ENCODE measurements at regions not wholly inside any gene's neighbourhood (a gene's known extent, or its start where the extent isn't known, plus 50 kb on each side); places are given as distances from the start of the nearest gene placed in this dataset.

DNA sequence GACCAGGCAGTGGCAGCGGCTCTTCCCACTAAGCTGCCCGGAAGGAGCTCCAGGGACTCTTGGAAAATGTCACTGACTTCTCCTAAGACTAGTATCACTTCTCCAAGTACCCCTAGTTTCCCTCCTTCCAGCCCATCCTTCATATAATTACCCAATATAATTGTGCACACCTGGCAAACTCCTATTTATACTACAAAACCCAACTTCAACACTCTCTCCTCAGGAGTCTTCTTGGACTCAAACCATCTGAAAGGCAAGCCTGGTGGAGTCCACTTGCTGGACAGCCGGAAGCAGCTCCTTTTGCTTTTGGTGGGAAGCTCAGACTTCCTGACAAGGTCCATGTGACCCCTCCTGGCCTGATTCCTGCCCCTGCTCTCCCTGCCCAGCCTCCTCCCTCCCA is 955.9 kb downstream of the TBC1D22A start:
- BruUV-seq (replicated peaks): no TSS peak
- ATAC-seq: no peak
- CTCF ChIA-PET: no interaction called here

DNA sequence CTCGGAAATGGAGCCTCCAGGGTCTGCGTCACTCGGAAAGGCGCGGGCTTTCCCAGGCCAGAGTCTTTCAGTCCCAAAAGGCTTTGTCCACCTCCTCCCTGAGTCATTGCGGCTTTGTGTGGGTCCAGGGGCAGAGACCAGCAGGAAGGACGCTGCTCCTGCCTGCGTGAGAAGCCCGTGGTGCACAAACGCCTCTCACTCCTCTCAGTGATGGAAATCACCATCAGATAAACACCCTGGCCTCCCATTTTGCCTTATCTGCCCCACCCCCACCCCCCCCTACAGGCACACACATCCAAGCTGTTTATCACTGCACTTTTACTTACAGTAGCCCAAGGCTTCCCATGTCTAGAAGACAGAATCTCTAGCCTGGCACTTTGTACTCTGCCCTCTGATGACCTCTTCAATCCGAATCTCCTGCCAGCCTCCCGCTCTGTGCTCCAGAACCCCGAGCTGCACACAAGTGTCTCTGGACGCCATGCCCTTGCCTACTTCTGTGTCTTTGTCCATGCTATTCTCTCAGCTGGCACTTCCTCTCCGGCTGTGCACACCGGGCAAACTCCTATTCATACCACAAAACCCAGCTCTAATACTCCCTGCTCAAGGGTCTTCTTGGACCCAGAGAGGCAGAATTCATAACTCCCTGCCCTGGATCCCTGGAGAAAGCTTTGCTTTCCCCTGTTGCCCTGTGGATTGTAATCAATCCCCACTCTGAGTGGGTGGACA is 954.6 kb downstream of the TBC1D22A start:
- Histone ChIP-seq H3K79me2 (ENCODE audit: low read length) (no peaks in the 10 kb centered on the region), H3K36me3 (ENCODE audit: low read depth, low read length) (0 out of 2 replicates have a peak, but pooled peaks cover 3% of the 10 kb centered on the region), H3K4me1 (ENCODE audit: insufficient read depth, low read length) (no peaks in the 10 kb centered on the region), H4K20me1 (ENCODE audit: low read length) (no peaks in the 10 kb centered on the region), H3K9me2 (replicated peaks; ENCODE audit: low read length) (no peaks in the 10 kb centered on the region), H3K27ac (ENCODE audit: low read length) (no peak overlapping the region), H3F3A (ENCODE audit: low read length, unreplicated experiment) (no peaks in the 10 kb centered on the region), H3K4me3 (ENCODE audit: low read length) (no peak overlapping the region), H3K9ac (ENCODE audit: low read length) (no peak overlapping the region), H2AFZ (ENCODE audit: low read length) (no peak overlapping the region), H3K4me2 (ENCODE audit: low read length) (no peak overlapping the region), H3K27me3 (ENCODE audit: low read length) (no peaks in the 10 kb centered on the region), H3K9me3 (ENCODE audit: low read length) (no peaks in the 10 kb centered on the region)
- ATAC-seq (no peak), DNase-seq (no peak)
- intact Hi-C loops (cut with micrococcal nuclease): no loop called here
- POLR2A ChIA-PET (ENCODE audit: unreplicated experiment): no interaction called here
- CTCF ChIA-PET: no interaction called here
- BruUV-seq (replicated peaks): no TSS peak
- TF ChIP-seq, protein P1, sequence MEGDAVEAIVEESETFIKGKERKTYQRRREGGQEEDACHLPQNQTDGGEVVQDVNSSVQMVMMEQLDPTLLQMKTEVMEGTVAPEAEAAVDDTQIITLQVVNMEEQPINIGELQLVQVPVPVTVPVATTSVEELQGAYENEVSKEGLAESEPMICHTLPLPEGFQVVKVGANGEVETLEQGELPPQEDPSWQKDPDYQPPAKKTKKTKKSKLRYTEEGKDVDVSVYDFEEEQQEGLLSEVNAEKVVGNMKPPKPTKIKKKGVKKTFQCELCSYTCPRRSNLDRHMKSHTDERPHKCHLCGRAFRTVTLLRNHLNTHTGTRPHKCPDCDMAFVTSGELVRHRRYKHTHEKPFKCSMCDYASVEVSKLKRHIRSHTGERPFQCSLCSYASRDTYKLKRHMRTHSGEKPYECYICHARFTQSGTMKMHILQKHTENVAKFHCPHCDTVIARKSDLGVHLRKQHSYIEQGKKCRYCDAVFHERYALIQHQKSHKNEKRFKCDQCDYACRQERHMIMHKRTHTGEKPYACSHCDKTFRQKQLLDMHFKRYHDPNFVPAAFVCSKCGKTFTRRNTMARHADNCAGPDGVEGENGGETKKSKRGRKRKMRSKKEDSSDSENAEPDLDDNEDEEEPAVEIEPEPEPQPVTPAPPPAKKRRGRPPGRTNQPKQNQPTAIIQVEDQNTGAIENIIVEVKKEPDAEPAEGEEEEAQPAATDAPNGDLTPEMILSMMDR (conservative IDR thresholded peaks at IDR 0.05; ENCODE audit: low read depth, low read length): no peak
- no peak for TF ChIP-seq EZH2phosphoT487 (IDR thresholded peaks at IDR 0.05; ENCODE audit: borderline replicate concordance, low read length)
- TF ChIP-seq EZH2 (IDR thresholded peaks at IDR 0.05; ENCODE audit: low read length, unreplicated experiment): no peak

More for the DNA sequence above, 955.9 kb downstream of the TBC1D22A start:
- Histone ChIP-seq H2AFZ (ENCODE audit: low read length) (no peak overlapping the region), H3K9ac (ENCODE audit: low read length) (no peak overlapping the region), H3K79me2 (ENCODE audit: low read length) (no peaks in the 10 kb centered on the region), H4K20me1 (ENCODE audit: low read length) (no peaks in the 10 kb centered on the region), H3K4me2 (ENCODE audit: low read length) (no peak overlapping the region), H3K36me3 (ENCODE audit: low read depth, low read length) (0 out of 2 replicates have a peak, but pooled peaks cover 5% of the 10 kb centered on the region), H3F3A (ENCODE audit: low read length, unreplicated experiment) (no peaks in the 10 kb centered on the region), H3K4me1 (ENCODE audit: insufficient read depth, low read length) (no peaks in the 10 kb centered on the region), H3K27ac (ENCODE audit: low read length) (no peak overlapping the region), H3K9me3 (ENCODE audit: low read length) (no peaks in the 10 kb centered on the region), H3K4me3 (ENCODE audit: low read length) (no peak overlapping the region), H3K9me2 (replicated peaks; ENCODE audit: low read length) (no peaks in the 10 kb centered on the region), H3K27me3 (ENCODE audit: low read length) (no peaks in the 10 kb centered on the region)
- no peak for DNase-seq
- intact Hi-C loops (cut with micrococcal nuclease): no loop called here
- no peak for TF ChIP-seq EZH2phosphoT487 (IDR thresholded peaks at IDR 0.05; ENCODE audit: borderline replicate concordance, low read length)
- TF ChIP-seq, protein P1 (conservative IDR thresholded peaks at IDR 0.05; ENCODE audit: low read depth, low read length): no peak
- TF ChIP-seq EZH2 (IDR thresholded peaks at IDR 0.05; ENCODE audit: low read length, unreplicated experiment): no peak
- POLR2A ChIA-PET (ENCODE audit: unreplicated experiment): no interaction called here

DNA sequence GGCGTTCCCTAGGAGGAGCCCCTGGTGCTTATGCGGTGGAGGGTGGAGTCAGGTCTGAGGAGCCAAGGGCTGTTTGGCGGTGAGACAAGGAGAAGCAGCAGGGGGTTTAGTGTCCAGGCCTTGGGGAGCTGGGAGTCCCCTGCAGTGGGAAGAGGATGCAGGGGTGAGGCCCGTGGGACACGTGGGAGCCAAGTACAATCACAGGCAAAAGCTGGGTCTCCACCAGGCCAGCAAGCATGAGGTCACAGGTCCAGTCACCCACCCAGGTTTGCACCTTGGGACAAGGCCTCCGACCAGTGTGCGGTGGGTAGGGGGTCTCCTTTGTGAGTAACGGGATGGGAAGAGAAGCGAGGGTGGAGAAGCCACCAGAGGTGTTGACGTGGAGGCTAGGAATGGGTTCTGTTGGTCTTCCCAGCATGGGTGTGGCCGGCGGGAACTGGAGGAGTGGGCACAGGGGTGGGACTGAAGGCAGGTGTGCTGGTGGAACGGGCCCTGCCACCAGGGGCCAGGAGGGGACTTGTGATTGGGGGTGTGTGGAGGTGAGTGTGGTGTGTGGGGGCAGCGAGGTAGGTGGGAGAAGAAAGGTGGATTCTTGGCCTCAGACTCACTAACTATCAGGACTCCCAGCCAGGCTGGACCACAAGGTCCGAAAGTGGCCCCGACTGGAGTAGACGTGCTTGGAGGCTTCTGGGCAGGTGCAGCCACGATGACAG is 953.6 kb downstream of the TBC1D22A start:
- ChIA-PET CTCF (no interaction called here), POLR2A (ENCODE audit: unreplicated experiment) (no interaction called here)
- Histone ChIP-seq H2AFZ (ENCODE audit: low read length) (no peak overlapping the region), H3K4me3 (ENCODE audit: low read length) (no peak overlapping the region), H3K4me1 (ENCODE audit: insufficient read depth, low read length) (no peaks in the 10 kb centered on the region), H3K79me2 (ENCODE audit: low read length) (no peaks in the 10 kb centered on the region), H3K9ac (ENCODE audit: low read length) (no peak overlapping the region), H3K9me2 (replicated peaks; ENCODE audit: low read length) (no peaks in the 10 kb centered on the region), H3K4me2 (ENCODE audit: low read length) (no peak overlapping the region), H3K36me3 (ENCODE audit: low read depth, low read length) (no peaks in the 10 kb centered on the region), H3K9me3 (ENCODE audit: low read length) (no peaks in the 10 kb centered on the region), H3K27me3 (ENCODE audit: low read length) (no peaks in the 10 kb centered on the region), H4K20me1 (ENCODE audit: low read length) (no peaks in the 10 kb centered on the region), H3K27ac (ENCODE audit: low read length) (no peak overlapping the region), H3F3A (ENCODE audit: low read length, unreplicated experiment) (no peaks in the 10 kb centered on the region)
- intact Hi-C loops (cut with micrococcal nuclease): no loop called here
- BruUV-seq (replicated peaks): no TSS peak
- no peak for DNase-seq
- TF ChIP-seq, protein P1 (conservative IDR thresholded peaks at IDR 0.05; ENCODE audit: low read depth, low read length): no peak
- TF ChIP-seq EZH2phosphoT487 (IDR thresholded peaks at IDR 0.05; ENCODE audit: borderline replicate concordance, low read length) (no peak), EZH2 (IDR thresholded peaks at IDR 0.05; ENCODE audit: low read length, unreplicated experiment) (no peak)
- ATAC-seq: no peak

Measured in PC-3 (cell line).